GM12878 (cell line): ENCODE measurements at regions not wholly inside any gene's neighbourhood (a gene's known extent, or its start where the extent isn't known, plus 50 kb on each side); places are given as distances from the start of the nearest gene placed in this dataset.

Source experiments
- ATAC-seq: fragments of 200-7000 bp; cut with Tn5 transposase; 3 replicates; pipeline ENCODE4 v1.9.1; 2020; ENCODE audit warnings: mild to moderate bottlenecking, moderate library complexity
- BruUV-seq: library from RNA; stranded (reverse); fragments of 400-500 nt; replicated peaks from 2 replicates; lab custom pipeline; 2021; lab: Mats Ljungman, UMichigan
- CTCF ChIA-PET: fragments of 300-600 bp; sonication (Branson Sonifier 250); formaldehyde crosslinking; extraction: SDS; loops from one replicate; lab custom pipeline; 2021; ENCODE audit warnings: inconsistent platforms; lab: Yijun Ruan, JAX
- POLR2A ChIA-PET: fragments of 350-600 bp; formaldehyde crosslinking; extraction: SDS; loops from one replicate; lab custom pipeline; 2021; ENCODE audit warnings: inconsistent platforms; lab: Charles Lee
- RAD21 ChIA-PET: fragments of 300-600 bp; sonication (Branson Sonifier 250); formaldehyde crosslinking; loops from one replicate; lab custom pipeline; 2023; ENCODE audit warnings: antibody characterized with exemption; ENCODE audit not compliant: unreplicated experiment; lab: Charles Lee
- SMC1A ChIA-PET: fragments of 300-600 bp; sonication (Branson Sonifier 250); formaldehyde crosslinking; loops from one replicate; lab custom pipeline; 2023; ENCODE audit not compliant: unreplicated experiment, uncharacterized antibody; lab: Charles Lee
- DNase-seq: peaks from one replicate; pipeline ENCODE4 v3.0.0-alpha.2; 2011; ENCODE audit warnings: low read depth, low spot score
- FAIRE-seq: peaks from 3 replicates; lab custom pipeline; 2011; peaks lifted over from hg19 to GRCh38; lab: Jason Lieb, UNC
- H2AFZ ChIP-seq: 2 replicates; pipeline ENCODE4 v1.6.0; 2011; ENCODE audit warnings: low read depth, low read length, control low read depth; ENCODE audit not compliant: control insufficient read depth
- H3K27ac ChIP-seq: 2 replicates; pipeline ENCODE4 v1.5.1; 2011; ENCODE audit warnings: control low read depth; ENCODE audit not compliant: control insufficient read depth, insufficient read depth
- H3K27me3 ChIP-seq, 2 experiments: replicated peaks in 1 of 2; 2 replicates each; pipeline versions ENCODE4 v1.6.0 to v1.6.1; 2011; ENCODE audit warnings: low read length in 1 of 2; ENCODE audit not compliant: control insufficient read depth in 2 of 2, insufficient read depth in 2 of 2
- H3K36me3 ChIP-seq, 2 experiments: 2 replicates each; pipeline ENCODE4 v1.5.1; 2011; ENCODE audit warnings: low read length in 1 of 2; ENCODE audit not compliant: control insufficient read depth in 2 of 2, insufficient read depth in 2 of 2
- H3K4me1 ChIP-seq: 2 replicates; pipeline ENCODE4 v1.6.1; 2011; ENCODE audit warnings: mild to moderate bottlenecking, low read length, moderate library complexity, mixed read lengths; ENCODE audit not compliant: control insufficient read depth, insufficient read depth
- H3K4me2 ChIP-seq: 2 replicates; pipeline ENCODE4 v1.6.0; 2011; ENCODE audit warnings: control low read depth; ENCODE audit not compliant: control insufficient read depth, insufficient read depth
- H3K4me3 ChIP-seq: fragments of 200-600 bp; sonication (generic); 2 replicates; pipeline ENCODE4 v1.5.1; 2016
- H3K79me2 ChIP-seq: 2 replicates; pipeline ENCODE4 v1.6.0; 2011; ENCODE audit warnings: low read length; ENCODE audit not compliant: control insufficient read depth, insufficient read depth
- H3K9ac ChIP-seq: 2 replicates; pipeline ENCODE4 v1.8.0; 2011; ENCODE audit warnings: low read length, control low read depth, mixed read lengths; ENCODE audit not compliant: control insufficient read depth, insufficient read depth
- H3K9me3 ChIP-seq: replicated peaks from 3 replicates; pipeline ENCODE4 v1.5.1; 2011; ENCODE audit warnings: mild to moderate bottlenecking, low read length; ENCODE audit not compliant: control insufficient read depth, insufficient read depth
- H4K20me1 ChIP-seq: 2 replicates; pipeline ENCODE4 v1.6.0; 2011; ENCODE audit not compliant: control insufficient read depth, insufficient read depth
- BRCA1 ChIP-seq: IDR thresholded peaks from 2 replicates; pipeline ENCODE4 v1.6.1; 2011; ENCODE audit warnings: low read depth, low read length, improper control_type of control experiment
- CHD2 ChIP-seq: IDR thresholded peaks from 2 replicates; pipeline ENCODE4 v1.6.1; 2011; ENCODE audit warnings: low read depth, low read length, improper control_type of control experiment, borderline replicate concordance
- CHD4 ChIP-seq: fragments of 200-600 bp; sonication (generic); IDR thresholded peaks from 2 replicates; pipeline ENCODE4 v1.6.1; 2016; ENCODE audit warnings: mild to moderate bottlenecking
- FOXK2 ChIP-seq: fragments of 450-650 bp; IDR thresholded peaks from 2 replicates; pipeline ENCODE4 v1.6.1; 2017; ENCODE audit warnings: mild to moderate bottlenecking, moderate library complexity
- HCFC1 ChIP-seq: fragments of 150-350 bp; IDR thresholded peaks from 2 replicates; pipeline ENCODE4 v1.6.1; 2014; ENCODE audit warnings: low read length
- IRF5 ChIP-seq: fragments of 450-650 bp; IDR thresholded peaks from 2 replicates; pipeline ENCODE4 v1.6.1; 2017; ENCODE audit warnings: borderline replicate concordance
- JUNB ChIP-seq: IDR thresholded peaks from 2 replicates; pipeline ENCODE4 v1.6.1; 2016; ENCODE audit warnings: antibody characterized with exemption, mild to moderate bottlenecking
- PKNOX1 ChIP-seq: fragments of 450-650 bp; IDR thresholded peaks from 2 replicates; pipeline ENCODE4 v1.6.1; 2016; ENCODE audit warnings: mild to moderate bottlenecking
- POLR2A ChIP-seq: IDR thresholded peaks from 2 replicates; pipeline ENCODE4 v1.6.1; 2011; ENCODE audit warnings: low read depth, mild to moderate bottlenecking, low read length
- RAD51 ChIP-seq: fragments of 450-650 bp; IDR thresholded peaks from 2 replicates; pipeline ENCODE4 v1.6.1; 2016; ENCODE audit warnings: moderate library complexity, mild to moderate bottlenecking, inconsistent platforms
- SKIL ChIP-seq: fragments of 450-650 bp; IDR thresholded peaks from 2 replicates; pipeline ENCODE4 v1.6.1; 2017; ENCODE audit warnings: mild to moderate bottlenecking, low read depth, inconsistent platforms; ENCODE audit not compliant: poor library complexity, severe bottlenecking
- WRNIP1 ChIP-seq: IDR thresholded peaks from 2 replicates; pipeline ENCODE4 v1.6.1; 2011; ENCODE audit warnings: low read depth, low read length, improper control_type of control experiment, borderline replicate concordance
- ZBTB33 ChIP-seq: fragments of 450-650 bp; IDR thresholded peaks from 2 replicates; pipeline ENCODE4 v1.6.1; 2017; ENCODE audit warnings: mild to moderate bottlenecking
- WGBS: methylation state at CpG from one replicate; pipeline ENCODE4 v1.1.6; 2016; ENCODE audit warnings: low lambda C conversion rate; ENCODE audit not compliant: insufficient replicate concordance, insufficient coverage; ENCODE audit errors: missing lambda C conversion rate; 5-methylcytosine and 5-hydroxymethylcytosine counted together
- in situ Hi-C: fragments of 300-500 bp; cut with MboI; formaldehyde crosslinking; loops from 9 replicates; pipeline ENCODE4 v1.14.3; 2018; ENCODE audit warnings: mixed read lengths
- intact Hi-C: fragments of 100-400 bp; cut with micrococcal nuclease; formaldehyde crosslinking; loops from one replicate; pipeline ENCODE4 v1.14.2; 2022; ENCODE audit not compliant: unreplicated experiment

GRCh38 chr16:48047241-48047640 lies 108.6 kb downstream of the ABCC12 start:
- ChIA-PET RAD21 (interaction anchor here (0.7 kb wide), 1 partner anchor 199 kb away, joined by 3 read pairs; no protein-coding TSS in a partner anchor), SMC1A (no interaction called here), POLR2A (no interaction called here), CTCF (no interaction called here)
- Histone ChIP-seq H3K9ac (no peak overlapping the region), H2AFZ (no peak overlapping the region), H3K27ac (no peak overlapping the region), H3K9me3 (no peaks in the 10 kb centered on the region), H3K4me1 (no peaks in the 10 kb centered on the region), H3K4me3 (no peak overlapping the region), H4K20me1 (no peaks in the 10 kb centered on the region), H3K4me2 (no peak overlapping the region), H3K27me3 (no peaks in the 10 kb centered on the region), H3K36me3 (no peaks in the 10 kb centered on the region), H3K79me2 (no peaks in the 10 kb centered on the region)
- no TSS peak for BruUV-seq
- FAIRE-seq, result no peak
- no peak for ATAC-seq
- 33% methylated on average over 3 of the region's 3 CpGs for WGBS
- intact Hi-C loops, result no loop called here
- no peak for DNase-seq
- 0 out of 2 replicates have a peak, but pooled peaks have one; percentile 14 for TF ChIP-seq FOXK2
- 0 out of 2 replicates have a peak, but pooled peaks have one; percentile 12 for TF ChIP-seq IRF5
- TF ChIP-seq CHD4, result no peak
- TF ChIP-seq CHD2, result no peak
- no peak for TF ChIP-seq RAD51
- in situ Hi-C loops, result no loop called here

- Histone ChIP-seq H3K27me3 (no peaks in the 10 kb centered on the region), H3K4me2 (no peak overlapping the region), H3K4me1 (no peaks in the 10 kb centered on the region), H2AFZ (no peak overlapping the region), H3K79me2 (no peaks in the 10 kb centered on the region), H3K27ac (no peak overlapping the region), H4K20me1 (no peaks in the 10 kb centered on the region), H3K4me3 (no peak overlapping the region), H3K36me3 (no peaks in the 10 kb centered on the region), H3K9me3 (no peaks in the 10 kb centered on the region), H3K9ac (no peak overlapping the region)
- ChIA-PET SMC1A (no interaction called here), POLR2A (no interaction called here), CTCF (interaction anchor here (1.6 kb wide), 1 partner anchor 11 kb away, joined by 3 read pairs; no protein-coding TSS in a partner anchor), RAD21 (no interaction called here)
- no TSS peak for BruUV-seq
- FAIRE-seq, result no peak
- intact Hi-C loops, result no loop called here
- 0% methylated on average over 1 of the region's 1 CpG for WGBS
- DNase-seq, result no peak
- no peak for ATAC-seq
- in situ Hi-C loops, result no loop called here
- TF ChIP-seq HCFC1, result no peak
- no peak for TF ChIP-seq PKNOX1
- TF ChIP-seq JUNB, result no peak
- no peak for TF ChIP-seq BRCA1
- no peak for TF ChIP-seq RAD51
- no peak for TF ChIP-seq SKIL
- TF ChIP-seq WRNIP1, result no peak
- TF ChIP-seq ZBTB33, result no peak
- TF ChIP-seq POLR2A, result no peak
Observed at GRCh38 chr16:48044117-48044516, 111.7 kb downstream of the ABCC12 start.
